ENCODE measurements at regions not wholly inside any gene's neighbourhood (a gene's known extent, or its start where the extent isn't known, plus 50 kb on each side); places are given as distances from the start of the nearest gene placed in this dataset.

DNA sequence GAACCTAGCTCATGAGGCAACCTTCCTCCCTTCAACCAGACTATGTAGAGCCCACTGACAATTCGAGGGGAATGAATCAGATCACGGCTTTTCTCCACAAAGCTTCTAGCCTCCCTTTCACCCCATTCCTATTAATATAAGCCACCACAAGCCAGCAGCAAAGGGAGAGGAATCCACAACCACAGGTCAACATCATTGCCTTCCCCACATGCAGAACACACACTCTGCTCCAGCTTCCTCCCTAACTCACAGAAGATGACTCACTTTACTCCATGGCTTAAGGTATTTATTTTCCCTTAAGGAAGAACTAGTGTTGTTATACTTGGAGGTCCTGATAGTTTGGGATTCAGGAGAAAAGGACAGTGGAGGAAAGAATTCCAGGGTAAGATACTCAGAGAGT lies 272.2 kb downstream of the C1D start:
- 80 to 86% methylated on average over 2 of the region's 2 CpGs for WGBS, 2 donors
- intact Hi-C loops (cut with DNase I; ENCODE audit: low total_unique reads) = no loop called here
- TF ChIP-seq POLR2A (IDR thresholded peaks at IDR 0.05) = no peak
- TF ChIP-seq, protein P1, sequence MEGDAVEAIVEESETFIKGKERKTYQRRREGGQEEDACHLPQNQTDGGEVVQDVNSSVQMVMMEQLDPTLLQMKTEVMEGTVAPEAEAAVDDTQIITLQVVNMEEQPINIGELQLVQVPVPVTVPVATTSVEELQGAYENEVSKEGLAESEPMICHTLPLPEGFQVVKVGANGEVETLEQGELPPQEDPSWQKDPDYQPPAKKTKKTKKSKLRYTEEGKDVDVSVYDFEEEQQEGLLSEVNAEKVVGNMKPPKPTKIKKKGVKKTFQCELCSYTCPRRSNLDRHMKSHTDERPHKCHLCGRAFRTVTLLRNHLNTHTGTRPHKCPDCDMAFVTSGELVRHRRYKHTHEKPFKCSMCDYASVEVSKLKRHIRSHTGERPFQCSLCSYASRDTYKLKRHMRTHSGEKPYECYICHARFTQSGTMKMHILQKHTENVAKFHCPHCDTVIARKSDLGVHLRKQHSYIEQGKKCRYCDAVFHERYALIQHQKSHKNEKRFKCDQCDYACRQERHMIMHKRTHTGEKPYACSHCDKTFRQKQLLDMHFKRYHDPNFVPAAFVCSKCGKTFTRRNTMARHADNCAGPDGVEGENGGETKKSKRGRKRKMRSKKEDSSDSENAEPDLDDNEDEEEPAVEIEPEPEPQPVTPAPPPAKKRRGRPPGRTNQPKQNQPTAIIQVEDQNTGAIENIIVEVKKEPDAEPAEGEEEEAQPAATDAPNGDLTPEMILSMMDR (IDR thresholded peaks at IDR 0.05) = no peak
- no peak overlapping the region for H3K4me3 ChIP-seq (ENCODE audit: low read depth, poor library complexity, severe bottlenecking)
- no peak for DNase-seq (ENCODE audit: low spot score in 2 of 2)

DNA sequence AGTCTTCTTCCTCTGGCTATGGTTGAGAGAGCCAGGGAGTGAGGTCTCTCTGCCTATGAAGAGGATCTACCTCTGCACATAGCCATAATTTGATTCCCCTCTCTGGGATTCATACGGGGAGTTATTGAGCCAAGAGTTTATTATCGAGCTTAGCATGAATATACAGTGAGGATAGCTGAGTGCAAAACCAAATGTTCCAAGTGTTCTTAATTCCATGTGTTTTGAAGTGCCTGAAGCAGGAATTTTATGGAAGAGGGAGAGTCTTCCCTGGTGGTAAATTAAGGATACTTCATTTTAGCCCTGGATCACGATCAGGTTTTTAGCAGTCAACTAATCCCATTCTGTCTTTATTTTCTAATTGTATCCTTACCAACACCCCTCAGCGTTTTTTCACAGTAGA lies 270.6 kb downstream of the C1D start:
- DNase-seq (ENCODE audit: low spot score in 2 of 2) = no peak
- TF ChIP-seq, protein P1 (IDR thresholded peaks at IDR 0.05) = no peak
- no peak for TF ChIP-seq POLR2A (IDR thresholded peaks at IDR 0.05)
- intact Hi-C loops (cut with DNase I; ENCODE audit: low total_unique reads) = no loop called here
- H3K4me3 ChIP-seq (ENCODE audit: low read depth, poor library complexity, severe bottlenecking) = no peak overlapping the region
- WGBS, 2 donors = 41 to 42% methylated on average over 4 of the region's 4 CpGs

DNA sequence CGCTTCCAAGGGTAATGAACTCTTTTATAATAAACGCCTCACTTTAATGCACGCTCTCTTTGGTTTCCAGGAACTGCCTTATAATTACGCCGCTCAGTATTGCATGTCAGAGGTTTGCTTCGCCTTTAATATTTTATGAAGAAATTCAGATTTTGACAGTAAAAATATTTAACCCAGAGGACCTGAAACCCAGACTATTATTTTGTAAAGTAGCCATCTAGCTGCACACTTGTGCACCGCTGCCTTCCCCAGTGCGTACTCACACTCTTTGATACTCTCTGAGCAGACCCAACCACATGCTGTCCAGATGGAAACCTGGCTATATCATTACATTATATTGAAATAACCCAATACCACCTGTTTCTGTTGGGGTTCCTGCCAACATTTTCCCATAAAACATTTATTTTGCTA lies 270.1 kb downstream of the C1D start:
- intact Hi-C loops (cut with DNase I; ENCODE audit: low total_unique reads) = no loop called here
- TF ChIP-seq, protein P1 (IDR thresholded peaks at IDR 0.05) = no peak
- no peak for TF ChIP-seq POLR2A (IDR thresholded peaks at IDR 0.05)
- WGBS, 2 donors = 59 to 67% methylated on average over 8 of the region's 8 CpGs
- DNase-seq (ENCODE audit: low spot score in 2 of 2) = no peak
- no peak overlapping the region for H3K4me3 ChIP-seq (ENCODE audit: low read depth, poor library complexity, severe bottlenecking)

DNA sequence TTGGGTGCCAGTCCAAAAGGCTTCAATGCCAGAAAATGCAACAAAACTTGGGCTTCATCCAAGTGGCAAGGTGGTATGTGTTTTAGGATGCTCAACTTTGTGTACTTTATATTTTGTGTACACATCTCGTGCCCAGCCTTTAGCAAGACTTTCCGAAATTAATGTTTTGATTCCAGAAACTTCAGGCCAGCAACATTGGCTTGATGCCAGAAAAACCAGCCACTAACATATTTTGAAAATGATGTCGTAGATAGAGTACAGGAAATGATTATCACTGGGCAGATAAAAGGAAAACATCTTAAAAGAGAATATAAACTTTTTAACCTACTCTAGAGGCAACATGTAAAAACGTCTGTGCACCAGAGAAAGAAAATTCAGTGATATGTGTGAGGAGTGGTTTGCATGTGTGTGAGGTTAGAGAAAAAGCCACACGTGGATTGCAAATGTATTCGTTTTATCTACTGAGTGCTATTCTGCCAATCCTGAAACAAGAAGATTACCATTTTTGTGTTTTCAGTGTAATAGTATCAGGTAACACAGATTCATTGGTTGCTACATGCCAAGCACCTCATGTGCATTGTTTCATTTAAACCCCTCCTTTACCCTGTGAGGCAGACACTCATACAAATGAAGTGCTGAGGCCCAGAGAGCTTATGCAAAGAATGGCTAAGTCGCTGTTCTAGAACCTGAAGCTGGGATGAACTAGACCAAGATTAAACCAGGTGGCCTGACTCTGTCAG lies 264.8 kb downstream of the C1D start:
- no peak overlapping the region for H3K4me3 ChIP-seq (ENCODE audit: low read depth, poor library complexity, severe bottlenecking)
- intact Hi-C loops (cut with DNase I; ENCODE audit: low total_unique reads) = no loop called here
- WGBS, 2 donors = 33 to 47% methylated on average over 7 of the region's 7 CpGs
- TF ChIP-seq, protein P1 (IDR thresholded peaks at IDR 0.05) = no peak
- no peak for TF ChIP-seq POLR2A (IDR thresholded peaks at IDR 0.05)
- DNase-seq (ENCODE audit: low spot score in 2 of 2) = no peak

DNA sequence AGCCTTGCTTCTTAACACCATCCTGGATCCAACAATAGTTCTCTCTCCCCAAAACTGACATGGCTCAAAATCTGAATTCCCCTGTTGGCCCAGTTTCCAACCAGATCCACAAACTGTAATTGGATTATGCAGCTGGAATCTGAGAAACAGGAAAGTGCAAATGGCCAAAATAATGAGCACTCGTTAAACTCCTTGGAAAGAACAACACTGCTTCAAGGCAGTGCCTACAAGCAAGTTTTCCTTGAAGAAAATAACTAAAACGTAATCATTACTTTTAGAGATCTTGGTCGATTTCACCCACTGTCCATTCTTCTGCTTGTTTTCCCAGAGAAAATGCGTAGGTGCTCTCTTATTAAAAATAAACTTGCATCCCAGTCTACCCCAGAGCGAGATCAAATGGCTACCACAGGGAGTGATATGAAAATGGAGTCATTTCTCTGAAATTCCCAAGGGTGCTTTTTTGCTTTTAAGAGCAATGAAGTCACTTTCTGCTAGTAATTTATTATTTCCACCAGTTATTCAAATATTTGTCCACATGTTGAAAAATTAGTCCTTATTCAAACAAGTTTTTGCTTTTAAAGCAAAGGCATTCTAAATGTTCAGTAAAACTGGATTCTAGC lies 264.2 kb downstream of the C1D start:
- 51 to 61% methylated on average over 5 of the region's 5 CpGs for WGBS, 2 donors
- DNase-seq (ENCODE audit: low spot score in 2 of 2) = no peak
- TF ChIP-seq, protein P1 (IDR thresholded peaks at IDR 0.05) = no peak
- no peak for TF ChIP-seq POLR2A (IDR thresholded peaks at IDR 0.05)
- H3K4me3 ChIP-seq (ENCODE audit: low read depth, poor library complexity, severe bottlenecking) = no peak overlapping the region
- intact Hi-C loops (cut with DNase I; ENCODE audit: low total_unique reads) = no loop called here

Measured in lower leg skin (tissue), 4 donors.